H7 (cell line): ENCODE measurements at regions not wholly inside any gene's neighbourhood (a gene's known extent, or its start where the extent isn't known, plus 50 kb on each side); places are given as distances from the start of the nearest gene placed in this dataset.
"Not testable (repeated sequence)": the region's sequence is repeated elsewhere in the genome, so short reads cannot be mapped to it uniquely, and the experiment has no call there.

Experiments used
- DNase-seq: peaks from one replicate; pipeline ENCODE4 v3.0.0; 2012
- H3K27me3 ChIP-seq: 2 replicates; pipeline ENCODE4 v1.6.0; 2011; ENCODE audit warnings: mild to moderate bottlenecking, low read length; ENCODE audit not compliant: control insufficient read depth, insufficient read depth
- H3K36me3 ChIP-seq: replicated peaks from 2 replicates; pipeline ENCODE4 v1.5.1; 2011; ENCODE audit warnings: low read length; ENCODE audit not compliant: control insufficient read depth, insufficient read depth
- H3K4me3 ChIP-seq: 2 replicates; pipeline ENCODE4 v1.5.1; 2011; ENCODE audit warnings: low read depth, mild to moderate bottlenecking, control low read depth, low read length, moderate library complexity; ENCODE audit not compliant: insufficient read depth

GRCh38 chr12:73009138-73009834, 737.1 kb downstream of the TRHDE start:
- not testable (repeated sequence) for DNase-seq, H3K36me3 ChIP-seq, H3K27me3 ChIP-seq, H3K4me3 ChIP-seq

GRCh38 chr12:73017981-73018380, 745.8 kb downstream of the TRHDE start:
- Histone ChIP-seq H3K4me3 (no peak overlapping the region), H3K27me3 (no peaks in the 10 kb centered on the region), H3K36me3 (no peaks in the 10 kb centered on the region)
- DNase-seq, result no peak

- DNase-seq, result no peak
- H3K27me3 ChIP-seq, result no peaks in the 10 kb centered on the region
- H3K36me3 ChIP-seq, result no peaks in the 10 kb centered on the region
- H3K4me3 ChIP-seq, result no peak overlapping the region
These were observed 781.7 kb downstream of the TRHDE start for GRCh38 chr12:73053893-73054292.

- Histone ChIP-seq H3K36me3 (no peaks in the 10 kb centered on the region), H3K27me3 (no peaks in the 10 kb centered on the region), H3K4me3 (no peak overlapping the region)
- peak; percentile 1 for DNase-seq
These were observed 785.3 kb downstream of the TRHDE start for GRCh38 chr12:73057428-73057827.

GRCh38 chr12:73065913-73066312, 793.7 kb downstream of the TRHDE start:
- no peaks in the 10 kb centered on the region for H3K27me3 ChIP-seq
- no peak overlapping the region for H3K4me3 ChIP-seq
- no peak for DNase-seq
- no peaks in the 10 kb centered on the region for H3K36me3 ChIP-seq

GRCh38 chr12:73067616-73068015, 795.4 kb downstream of the TRHDE start:
- Histone ChIP-seq H3K36me3 (no peaks in the 10 kb centered on the region), H3K27me3 (no peaks in the 10 kb centered on the region), H3K4me3 (no peak overlapping the region)
- no peak for DNase-seq

- DNase-seq, result no peak
- Histone ChIP-seq H3K36me3 (no peaks in the 10 kb centered on the region), H3K27me3 (no peaks in the 10 kb centered on the region), H3K4me3 (no peak overlapping the region)
These were observed 800.0 kb downstream of the TRHDE start for GRCh38 chr12:73072214-73072613.

- no peaks in the 10 kb centered on the region for H3K27me3 ChIP-seq
- no peak overlapping the region for H3K4me3 ChIP-seq
- no peaks in the 10 kb centered on the region for H3K36me3 ChIP-seq
- DNase-seq, result no peak
These were observed 804.6 kb downstream of the TRHDE start for GRCh38 chr12:73076760-73077159.

GRCh38 chr12:73083736-73084135, 811.6 kb downstream of the TRHDE start:
- H3K4me3 ChIP-seq, result no peak overlapping the region
- no peaks in the 10 kb centered on the region for H3K27me3 ChIP-seq
- H3K36me3 ChIP-seq, result no peaks in the 10 kb centered on the region
- no peak for DNase-seq

GRCh38 chr12:73106296-73106695, 834.1 kb downstream of the TRHDE start:
- DNase-seq, result no peak
- Histone ChIP-seq H3K36me3 (no peaks in the 10 kb centered on the region), H3K27me3 (no peaks in the 10 kb centered on the region), H3K4me3 (no peak overlapping the region)

- H3K36me3 ChIP-seq, result no peaks in the 10 kb centered on the region
- H3K27me3 ChIP-seq, result no peaks in the 10 kb centered on the region
- H3K4me3 ChIP-seq, result no peak overlapping the region
- DNase-seq, result no peak
These were observed 834.7 kb downstream of the TRHDE start for GRCh38 chr12:73106896-73107295.

GRCh38 chr12:73110816-73111215, 838.6 kb downstream of the TRHDE start:
- Histone ChIP-seq H3K27me3 (no peaks in the 10 kb centered on the region), H3K36me3 (no peaks in the 10 kb centered on the region), H3K4me3 (no peak overlapping the region)
- no peak for DNase-seq

- Histone ChIP-seq H3K36me3 (no peaks in the 10 kb centered on the region), H3K27me3 (no peaks in the 10 kb centered on the region), H3K4me3 (no peak overlapping the region)
- DNase-seq, result no peak
These were observed 840.1 kb downstream of the TRHDE start for GRCh38 chr12:73112035-73112816.

GRCh38 chr12:73124480-73124879, 852.3 kb downstream of the TRHDE start:
- Histone ChIP-seq H3K4me3 (no peak overlapping the region), H3K36me3 (no peaks in the 10 kb centered on the region), H3K27me3 (no peaks in the 10 kb centered on the region)
- no peak for DNase-seq

GRCh38 chr12:73125148-73125547, 853.0 kb downstream of the TRHDE start:
- no peak overlapping the region for H3K4me3 ChIP-seq
- H3K27me3 ChIP-seq, result no peaks in the 10 kb centered on the region
- H3K36me3 ChIP-seq, result no peaks in the 10 kb centered on the region
- DNase-seq, result no peak
